WI38 (cell line): ENCODE measurements at regions not wholly inside any gene's neighbourhood (a gene's known extent, or its start where the extent isn't known, plus 50 kb on each side); places are given as distances from the start of the nearest gene placed in this dataset.

Experiments
- H3K4me3 ChIP-seq: 2 replicates; pipeline ENCODE4 v1.5.1; 2011; ENCODE audit warnings: low read depth, mild to moderate bottlenecking, control low read depth, low read length
- TF ChIP-seq, protein P1 (sequence below): IDR thresholded peaks from 2 replicates; pipeline ENCODE4 v1.5.1; 2012; ENCODE audit warnings: low read depth, mild to moderate bottlenecking, control low read depth, low read length

DNA sequence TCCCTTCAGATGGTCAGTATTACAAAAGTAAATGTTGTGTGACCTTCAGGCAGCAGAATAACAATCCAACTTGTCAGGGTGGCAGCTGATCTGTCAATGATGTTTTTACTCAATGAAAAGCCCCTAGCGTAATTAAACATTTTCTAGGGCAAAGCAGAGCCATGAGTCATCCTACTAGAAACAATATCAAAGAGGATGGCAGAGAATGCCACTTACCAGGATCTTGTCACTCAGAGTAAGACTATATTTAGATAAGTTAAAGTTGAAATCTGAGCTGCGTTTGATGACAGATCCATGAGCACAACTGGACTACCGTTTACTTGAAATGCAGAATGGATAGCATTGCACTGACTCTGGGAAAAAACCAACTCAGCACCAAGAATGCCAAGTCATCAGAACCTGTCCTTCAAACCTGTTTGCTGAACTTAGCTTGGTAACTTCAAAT, 612.6 kb upstream of the ACVR2A start:
- no peak overlapping the region for H3K4me3 ChIP-seq
- TF ChIP-seq, protein P1, sequence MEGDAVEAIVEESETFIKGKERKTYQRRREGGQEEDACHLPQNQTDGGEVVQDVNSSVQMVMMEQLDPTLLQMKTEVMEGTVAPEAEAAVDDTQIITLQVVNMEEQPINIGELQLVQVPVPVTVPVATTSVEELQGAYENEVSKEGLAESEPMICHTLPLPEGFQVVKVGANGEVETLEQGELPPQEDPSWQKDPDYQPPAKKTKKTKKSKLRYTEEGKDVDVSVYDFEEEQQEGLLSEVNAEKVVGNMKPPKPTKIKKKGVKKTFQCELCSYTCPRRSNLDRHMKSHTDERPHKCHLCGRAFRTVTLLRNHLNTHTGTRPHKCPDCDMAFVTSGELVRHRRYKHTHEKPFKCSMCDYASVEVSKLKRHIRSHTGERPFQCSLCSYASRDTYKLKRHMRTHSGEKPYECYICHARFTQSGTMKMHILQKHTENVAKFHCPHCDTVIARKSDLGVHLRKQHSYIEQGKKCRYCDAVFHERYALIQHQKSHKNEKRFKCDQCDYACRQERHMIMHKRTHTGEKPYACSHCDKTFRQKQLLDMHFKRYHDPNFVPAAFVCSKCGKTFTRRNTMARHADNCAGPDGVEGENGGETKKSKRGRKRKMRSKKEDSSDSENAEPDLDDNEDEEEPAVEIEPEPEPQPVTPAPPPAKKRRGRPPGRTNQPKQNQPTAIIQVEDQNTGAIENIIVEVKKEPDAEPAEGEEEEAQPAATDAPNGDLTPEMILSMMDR = no peak

DNA sequence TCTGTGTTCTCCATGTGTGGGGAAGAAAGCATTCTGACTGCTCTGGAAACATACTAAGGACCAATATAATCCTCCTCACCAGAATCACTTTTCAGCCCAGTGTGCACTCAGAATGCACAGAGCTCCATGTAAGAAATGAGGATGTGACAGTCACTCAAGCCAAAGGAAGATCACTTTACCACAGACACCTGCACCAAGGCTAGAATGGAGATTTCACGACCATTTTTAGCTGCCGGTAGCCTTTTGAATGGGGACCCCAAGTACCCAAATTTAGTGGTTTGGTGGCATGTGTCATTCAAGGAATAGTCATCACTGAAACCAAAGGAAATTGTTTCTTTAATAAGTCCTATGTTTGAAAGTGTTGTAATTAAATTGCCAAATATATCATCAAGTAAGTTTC, 613.2 kb upstream of the ACVR2A start:
- TF ChIP-seq, protein P1 = no peak
- H3K4me3 ChIP-seq = no peak overlapping the region

DNA sequence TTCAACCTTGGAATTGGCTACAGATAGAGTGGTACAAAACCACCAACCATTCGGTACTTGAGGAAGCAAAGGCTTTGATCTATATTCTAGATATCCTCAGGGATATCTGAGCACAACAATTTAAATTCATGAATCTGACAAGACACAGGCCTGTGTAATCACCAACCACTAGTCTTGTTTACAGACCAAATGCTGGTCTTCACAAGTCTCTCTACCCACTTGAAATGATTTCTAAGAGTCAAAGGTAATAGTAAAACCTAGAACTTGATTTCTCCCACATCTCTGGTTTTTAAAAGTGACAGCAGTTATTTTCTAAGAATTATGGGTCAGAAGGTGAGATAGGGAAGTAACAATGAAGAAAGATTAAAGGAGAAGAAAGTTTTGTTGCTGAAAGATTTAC, 613.7 kb upstream of the ACVR2A start:
- H3K4me3 ChIP-seq = no peak overlapping the region
- TF ChIP-seq, protein P1 = no peak

DNA sequence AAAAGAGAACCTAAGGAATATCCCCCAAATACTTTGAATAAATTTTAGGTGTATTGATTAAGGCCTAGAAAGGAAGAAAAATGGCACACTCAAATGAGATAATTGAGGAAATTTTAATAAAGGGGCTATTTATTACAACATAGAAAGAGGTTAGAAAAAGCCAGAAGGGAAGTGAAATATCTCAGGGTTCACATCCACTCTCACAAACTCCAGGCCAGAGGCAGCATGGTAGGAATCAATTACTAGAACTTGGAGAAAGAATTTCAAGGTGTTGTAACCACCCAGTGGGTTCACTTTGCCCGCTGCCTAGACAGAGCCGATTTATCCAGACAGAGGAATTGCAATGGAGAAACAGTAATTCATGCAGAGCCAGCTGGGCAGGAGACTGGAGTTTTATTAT, 617.5 kb upstream of the ACVR2A start:
- no peak overlapping the region for H3K4me3 ChIP-seq
- TF ChIP-seq, protein P1 = no peak

DNA sequence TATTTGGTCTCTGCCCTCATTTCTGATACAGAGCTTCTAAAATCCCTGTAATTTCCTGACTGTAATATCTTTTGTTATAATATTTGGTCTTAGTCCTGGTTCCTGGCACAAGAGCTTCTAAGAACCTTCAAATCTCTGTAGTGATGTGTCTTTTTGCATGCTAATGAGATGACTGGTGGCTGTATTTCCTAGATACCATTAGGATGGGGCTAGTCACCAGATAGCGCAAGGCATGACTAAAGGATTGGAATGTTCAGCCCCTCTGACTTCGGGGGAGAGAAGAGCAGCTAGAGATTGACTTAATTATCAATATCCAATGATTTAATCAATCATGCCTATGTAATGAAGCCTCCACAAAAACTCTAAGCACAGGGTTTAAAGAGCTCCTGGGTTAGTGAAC, 620.8 kb upstream of the ACVR2A start:
- H3K4me3 ChIP-seq = no peak overlapping the region

DNA sequence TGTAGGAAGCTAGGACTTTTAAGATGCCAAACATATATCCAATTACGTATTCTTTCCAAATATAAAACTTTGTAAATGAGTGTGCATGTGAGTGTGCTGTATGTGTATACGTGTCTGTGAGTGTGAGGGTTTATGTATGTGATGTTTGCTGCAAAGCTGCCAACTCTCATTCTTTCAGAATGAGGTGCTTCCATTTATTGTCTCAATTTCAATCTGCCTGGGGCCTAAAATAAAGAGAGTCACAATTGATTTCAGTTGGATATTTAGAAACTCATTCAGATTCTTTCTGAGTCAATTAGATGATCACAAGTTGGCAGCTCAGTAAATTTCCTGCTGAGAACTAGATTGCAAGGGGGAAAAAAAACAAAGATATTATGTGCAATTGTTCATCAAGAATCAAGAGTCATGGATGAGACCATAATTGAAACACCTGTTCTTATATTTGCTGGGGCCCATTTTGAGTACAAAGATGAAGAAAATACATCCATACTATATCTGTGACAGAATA, 621.2 kb upstream of the ACVR2A start:
- TF ChIP-seq, protein P1 = no peak
- no peak overlapping the region for H3K4me3 ChIP-seq

More for the DNA sequence above, 620.8 kb upstream of the ACVR2A start:
- TF ChIP-seq, protein P1 = no peak

DNA sequence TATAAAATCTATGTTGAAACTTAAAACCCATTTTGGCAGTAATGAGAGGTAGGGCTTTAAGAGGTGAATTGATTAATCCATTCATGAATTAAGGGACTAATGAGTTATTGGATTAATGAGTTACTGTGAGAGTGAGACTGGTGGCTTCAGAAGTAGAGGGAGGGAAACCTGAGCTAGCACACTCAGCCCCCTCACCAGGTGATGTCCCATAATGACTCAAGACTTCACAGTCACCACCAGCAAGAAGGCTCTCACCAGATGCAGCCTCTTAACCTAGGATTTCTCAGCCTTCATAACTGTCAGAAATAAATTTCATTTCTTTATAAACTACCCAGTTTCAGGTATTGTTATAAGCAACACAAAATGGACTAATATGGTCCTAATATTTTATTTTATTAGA, 621.7 kb upstream of the ACVR2A start:
- TF ChIP-seq, protein P1 = no peak
- no peak overlapping the region for H3K4me3 ChIP-seq
